Mammary epithelial cell (primary cell): ENCODE measurements at regions not wholly inside any gene's neighbourhood (a gene's known extent, or its start where the extent isn't known, plus 50 kb on each side); places are given as distances from the start of the nearest gene placed in this dataset.

Experiments
- CTCF ChIP-seq, 2 donors: IDR thresholded peaks in 1 of 2; conservative IDR thresholded peaks in 1 of 2; 2 replicates each; pipeline ENCODE4 v1.5.1; 2011 to 2012; ENCODE audit warnings: inconsistent platforms in 2 of 2, low read length in 2 of 2, mild to moderate bottlenecking in 2 of 2, control low read depth in 1 of 2, low read depth in 1 of 2; ENCODE audit not compliant: insufficient read depth in 1 of 2; ENCODE audit errors: extremely low read depth in 1 of 2
- EZH2 ChIP-seq: IDR thresholded peaks from 2 replicates; pipeline ENCODE4 v1.6.1; 2012; ENCODE audit warnings: low read length, inconsistent platforms, borderline replicate concordance

- TF ChIP-seq CTCF (conservative IDR thresholded peaks at IDR 0.05 in 1 of 2, IDR thresholded peaks at IDR 0.05 in 1 of 2; ENCODE audit: extremely low read depth in 1 of 2, insufficient read depth in 1 of 2, low read depth in 1 of 2, low read length in 2 of 2) (no peak), EZH2 (no peak)
These were observed 965.2 kb downstream of the TTLL7 start for GRCh38 chr1:83033682-83034081.
